HG03378 (cell line): ENCODE measurements at regions not wholly inside any gene's neighbourhood (a gene's known extent, or its start where the extent isn't known, plus 50 kb on each side); places are given as distances from the start of the nearest gene placed in this dataset.
"Not testable (repeated sequence)": the region's sequence is repeated elsewhere in the genome, so short reads cannot be mapped to it uniquely, and the experiment has no call there.

Source experiments
- ATAC-seq: cut with Tn5 transposase; IDR thresholded peaks from one replicate; pipeline ENCODE4 v1.9.1; 2021; ENCODE audit warnings: mild to moderate bottlenecking, moderate library complexity; ENCODE audit not compliant: unreplicated experiment

DNA sequence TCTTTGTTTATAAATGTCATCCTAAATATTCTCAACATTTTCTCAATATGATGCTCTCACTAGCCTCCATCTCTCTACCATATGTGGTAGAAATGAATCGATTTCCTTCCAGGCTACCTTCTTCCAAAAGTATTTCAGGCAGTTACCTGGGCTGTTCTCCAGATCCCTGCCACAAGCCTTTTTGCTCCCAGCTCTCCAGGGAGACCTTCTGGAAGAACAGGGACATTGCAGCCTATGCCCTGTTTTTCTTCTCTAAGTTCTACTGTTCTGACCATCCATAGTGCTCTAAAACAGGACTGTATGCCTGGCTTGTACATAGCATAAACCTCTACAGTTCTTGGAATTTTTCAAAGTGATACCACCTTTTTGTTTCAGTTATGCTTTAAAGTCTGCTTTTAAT lies 552.8 kb downstream of the ANKRD7 start:
- ATAC-seq = no peak

DNA sequence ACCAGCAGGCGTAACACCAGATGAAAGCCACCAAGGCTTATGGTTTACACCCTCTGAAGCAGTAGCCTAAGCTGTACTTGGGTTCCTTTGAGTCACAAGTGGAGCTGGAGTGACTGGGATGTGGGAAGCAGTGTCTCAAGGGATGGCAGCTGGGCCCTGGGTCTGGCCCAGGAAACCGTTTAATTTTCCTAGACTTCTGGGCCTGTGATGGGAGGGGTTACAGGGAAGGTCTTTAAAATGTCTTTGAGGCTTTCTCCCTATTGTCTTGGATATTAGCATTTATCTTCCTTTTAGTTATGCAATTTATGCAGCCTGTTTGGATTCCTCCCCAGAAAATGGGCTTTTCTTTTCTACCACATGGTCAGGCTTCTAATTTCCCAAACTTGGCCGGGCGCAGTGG lies 568.2 kb downstream of the ANKRD7 start:
- no peak for ATAC-seq

DNA sequence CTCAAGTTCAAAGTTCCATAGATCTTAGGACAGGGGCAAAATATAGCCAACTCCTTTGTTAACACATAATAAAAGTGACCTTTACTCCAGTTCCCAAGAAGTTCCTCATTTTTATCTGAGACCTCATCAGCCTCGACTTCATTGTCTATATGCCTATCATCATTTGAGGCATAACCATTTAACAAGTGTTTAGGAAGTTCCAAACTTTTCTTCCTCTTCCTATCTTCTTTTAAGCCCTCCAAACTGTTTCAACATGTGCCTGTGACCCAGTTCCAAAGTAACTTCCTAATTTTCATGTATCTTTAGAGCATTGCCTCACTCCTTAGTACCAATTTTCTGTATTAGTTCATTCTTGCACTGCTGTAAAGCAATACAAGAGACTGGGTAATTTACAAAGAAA lies 569.1 kb downstream of the ANKRD7 start:
- ATAC-seq = no peak

DNA sequence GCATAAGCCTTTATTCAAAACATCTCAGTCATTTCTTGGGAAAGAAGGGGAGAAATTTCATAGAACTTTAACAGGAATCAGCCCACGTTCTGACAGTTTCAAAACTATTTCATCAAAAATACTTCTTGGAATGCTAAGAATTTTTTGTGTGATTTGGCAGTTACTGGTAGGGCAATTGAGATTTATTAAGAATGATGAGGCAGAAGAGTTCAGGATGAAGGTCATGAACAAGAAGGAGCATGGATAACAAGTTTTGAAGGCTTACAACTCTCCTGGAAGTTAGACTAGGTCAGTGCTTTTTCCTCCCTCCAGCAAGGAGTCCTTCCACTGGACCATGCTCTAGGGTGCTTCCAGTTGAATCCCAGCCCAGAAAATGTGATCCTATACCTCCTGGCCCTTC lies 569.9 kb downstream of the ANKRD7 start:
- ATAC-seq = no peak

DNA sequence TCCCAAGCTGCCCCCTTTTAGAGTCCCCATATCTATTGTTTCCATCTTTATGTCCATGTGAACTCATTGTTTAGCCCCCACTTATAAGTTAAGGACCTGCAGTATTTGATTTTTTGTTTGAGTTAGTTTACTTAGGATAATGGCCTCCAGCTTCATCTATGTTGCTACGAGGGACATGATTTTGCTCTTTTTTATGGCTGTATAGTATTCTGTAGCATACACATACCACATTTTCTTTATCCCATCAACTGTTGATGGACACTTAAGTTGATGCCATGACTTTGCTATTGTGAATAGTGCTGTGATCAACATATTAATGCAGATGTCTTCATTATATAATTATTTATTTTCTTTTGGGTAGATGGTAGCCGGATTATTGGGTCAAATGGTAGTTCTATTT lies 576.9 kb downstream of the ANKRD7 start:
- no peak for ATAC-seq

DNA sequence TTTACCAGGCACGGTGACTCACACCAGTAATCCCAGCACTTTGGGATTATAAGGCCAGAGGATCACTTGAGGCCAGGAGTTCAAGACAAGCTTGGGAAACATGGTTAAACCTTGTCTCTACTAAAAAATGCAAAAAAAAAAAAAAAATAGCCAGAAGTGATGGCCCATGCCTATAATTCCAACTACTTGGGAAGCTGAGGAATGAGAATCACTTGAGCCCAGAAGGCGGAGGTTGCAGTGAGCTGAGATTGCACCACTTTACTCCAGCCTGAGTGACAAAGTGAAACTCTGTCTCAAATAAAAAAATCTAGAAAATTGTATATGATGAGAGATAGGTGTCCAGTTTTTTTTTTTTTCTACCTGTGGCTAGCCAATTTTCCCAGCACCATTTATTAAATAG lies 578.2 kb downstream of the ANKRD7 start:
- ATAC-seq = no peak

DNA sequence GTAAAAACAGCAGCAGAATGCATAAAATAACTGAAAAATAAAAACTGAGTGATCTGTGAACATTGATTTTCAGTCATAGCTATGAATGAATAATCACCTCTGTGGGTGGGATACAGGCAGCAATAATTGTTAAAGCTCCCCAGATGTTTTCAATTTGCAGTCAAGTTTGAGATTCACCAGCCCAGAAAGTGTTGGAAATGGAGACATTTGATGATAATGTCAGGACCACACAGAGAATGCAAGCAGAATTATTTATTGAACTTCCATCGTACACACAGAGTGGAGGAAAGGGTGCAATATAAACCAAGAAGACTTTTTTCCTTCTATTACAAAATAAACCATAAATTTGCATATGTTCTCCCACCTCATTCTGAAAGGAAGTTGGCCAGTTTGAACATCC lies 601.7 kb downstream of the ANKRD7 start:
- no peak for ATAC-seq

DNA sequence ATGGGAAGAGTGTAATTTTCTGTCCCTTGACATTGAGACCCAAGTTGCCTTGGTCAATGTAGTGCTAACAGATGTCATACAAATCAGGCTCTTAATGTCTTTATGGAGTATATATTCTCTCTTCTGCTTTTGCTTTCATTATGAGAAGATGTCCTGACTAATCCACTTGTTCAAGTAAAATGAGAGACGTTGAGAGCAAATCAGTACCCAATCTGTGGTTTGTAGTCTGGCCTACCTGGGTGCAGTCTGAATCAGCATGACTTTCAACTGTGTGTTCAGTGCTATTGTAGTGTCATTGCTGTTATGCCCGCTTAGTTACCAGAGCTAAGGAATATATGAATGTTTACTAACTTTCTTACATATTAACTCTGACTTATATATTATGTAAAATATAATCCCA lies 612.4 kb downstream of the ANKRD7 start:
- ATAC-seq = peak; percentile 98

DNA sequence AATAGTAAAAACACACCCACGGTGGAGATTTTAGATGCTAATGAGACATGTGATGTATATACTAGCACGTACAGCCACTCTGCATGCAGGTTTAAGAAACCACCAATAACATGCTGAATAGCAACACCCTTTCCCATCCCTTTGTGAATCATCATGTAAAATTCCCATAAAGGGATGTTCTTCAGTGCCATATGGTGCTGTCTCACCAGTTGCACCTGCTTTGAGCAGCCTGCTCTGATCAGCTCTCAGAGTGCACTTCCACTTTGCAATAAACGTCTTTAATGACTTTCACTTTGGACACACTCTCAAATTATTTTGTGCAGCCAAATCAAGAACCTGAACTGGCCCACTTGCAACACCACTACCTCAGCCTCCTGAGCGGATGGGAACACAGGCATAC lies 615.0 kb downstream of the ANKRD7 start:
- no peak for ATAC-seq

DNA sequence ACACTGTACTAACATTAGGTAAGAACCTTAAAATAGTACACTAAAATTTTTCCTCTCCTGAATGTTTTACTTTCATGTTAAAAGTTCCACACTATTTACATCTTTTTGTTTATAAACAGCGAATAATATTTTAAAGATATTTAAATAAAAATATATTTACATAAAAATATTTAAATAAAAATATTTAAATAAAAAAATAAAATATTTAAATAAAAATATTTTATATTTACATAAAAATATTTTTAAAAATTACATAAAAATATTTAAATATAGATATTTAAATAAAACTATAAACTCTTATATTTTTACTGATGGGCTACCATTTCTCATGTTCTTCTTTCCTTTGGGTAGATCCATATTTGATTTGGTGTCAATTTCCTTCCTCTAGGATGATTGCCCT lies 619.0 kb downstream of the ANKRD7 start:
- ATAC-seq = no peak

DNA sequence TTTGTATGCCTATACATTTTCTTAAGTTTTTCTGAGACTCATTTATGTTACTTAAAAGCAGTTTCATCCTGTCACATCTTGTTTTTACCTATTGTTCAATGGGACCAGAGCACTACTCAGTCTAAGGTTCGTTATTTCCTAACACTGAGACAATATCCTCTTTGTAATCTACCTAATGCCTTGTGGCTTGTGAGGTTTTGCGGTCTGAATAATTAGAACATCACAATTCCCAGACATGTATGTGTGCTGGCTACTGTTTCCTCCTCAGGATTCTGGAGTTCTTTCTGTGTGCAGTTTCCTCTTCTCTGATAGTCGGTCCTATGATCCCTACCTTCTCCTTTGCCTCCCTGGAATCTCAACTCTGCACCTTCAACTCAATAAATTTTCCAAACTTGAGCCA lies 620.2 kb downstream of the ANKRD7 start:
- ATAC-seq = no peak

DNA sequence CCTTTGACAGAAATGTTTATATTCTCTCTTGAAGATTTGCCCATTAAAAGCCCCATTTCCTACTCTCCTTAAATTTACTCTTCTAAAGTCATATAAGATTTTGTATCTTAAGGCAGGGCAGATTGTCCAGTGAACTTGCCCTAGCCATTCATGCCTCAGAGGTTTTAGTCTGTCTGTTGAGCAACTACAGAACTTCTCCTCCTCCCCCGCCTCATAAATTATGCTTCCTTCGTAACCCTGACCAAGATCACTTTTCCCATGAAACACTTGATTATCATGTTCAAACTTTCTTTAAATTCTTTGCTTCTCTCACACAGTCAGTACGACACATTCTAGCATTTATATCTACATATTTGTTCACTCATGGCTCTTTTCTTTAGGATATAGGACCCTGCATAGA lies 621.3 kb downstream of the ANKRD7 start:
- ATAC-seq = no peak

DNA sequence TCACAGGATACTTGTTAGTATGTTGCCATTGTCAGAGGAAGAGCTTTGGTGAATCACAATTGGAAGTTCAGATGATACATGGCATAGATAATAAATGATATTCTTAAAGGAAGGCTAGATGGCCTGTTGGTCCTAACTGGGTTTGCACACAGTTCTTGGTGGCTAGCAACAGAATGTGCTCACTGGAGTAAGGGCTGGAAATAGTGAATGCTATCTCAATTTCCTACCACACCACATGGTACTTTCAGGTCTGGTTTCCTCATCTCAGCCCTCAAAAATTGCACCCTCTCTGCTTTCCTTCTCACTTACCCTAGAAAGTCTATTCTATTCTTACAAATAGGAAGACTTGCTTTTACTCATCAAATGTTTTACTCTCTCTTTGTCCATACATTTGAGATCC lies 622.5 kb downstream of the ANKRD7 start:
- no peak for ATAC-seq

DNA sequence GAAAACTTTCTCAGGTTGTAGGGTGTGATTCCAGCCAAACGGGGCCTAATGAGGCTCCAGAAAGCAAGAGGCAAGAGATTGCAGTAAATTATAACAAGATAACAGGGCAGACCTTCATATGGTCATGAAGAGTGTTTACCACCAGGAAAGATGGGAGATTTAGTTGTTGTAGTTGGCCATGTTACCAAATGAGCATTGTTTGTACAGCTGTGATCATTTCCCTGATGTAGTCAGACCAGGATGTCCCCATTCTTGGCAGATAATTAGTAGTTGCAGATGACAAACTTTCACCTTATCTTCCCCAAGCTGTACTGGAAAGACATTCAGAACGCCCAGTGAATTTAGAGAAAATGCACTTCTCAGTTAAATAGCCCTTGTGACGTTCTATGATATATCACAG lies 630.8 kb downstream of the ANKRD7 start:
- ATAC-seq = no peak

DNA sequence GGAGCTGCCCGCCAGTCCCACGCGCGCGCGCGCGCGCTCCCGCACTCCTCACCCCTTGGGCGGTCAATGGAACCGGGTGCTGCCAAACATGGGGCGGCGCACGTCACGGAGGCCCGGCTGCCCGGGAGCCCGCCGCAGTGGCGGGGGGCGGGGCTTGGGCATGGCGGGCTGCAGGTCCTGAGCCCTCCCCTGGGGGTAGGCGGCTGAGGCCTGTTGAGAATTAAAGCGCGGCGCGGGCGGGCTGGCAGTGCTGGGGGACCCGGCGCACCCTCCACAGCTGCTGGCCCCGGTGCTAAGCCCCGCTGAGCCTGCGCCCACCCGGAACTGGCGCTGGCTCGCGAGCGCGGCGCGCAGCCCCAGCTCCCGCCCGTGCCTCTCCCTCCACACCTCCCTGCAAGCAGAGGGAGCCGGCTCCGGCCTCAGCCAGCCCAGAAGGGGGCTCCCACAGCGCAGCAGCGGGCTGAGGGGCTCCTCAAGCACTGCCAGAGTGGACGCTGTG lies 634.2 kb downstream of the ANKRD7 start:
- ATAC-seq = no peak

DNA sequence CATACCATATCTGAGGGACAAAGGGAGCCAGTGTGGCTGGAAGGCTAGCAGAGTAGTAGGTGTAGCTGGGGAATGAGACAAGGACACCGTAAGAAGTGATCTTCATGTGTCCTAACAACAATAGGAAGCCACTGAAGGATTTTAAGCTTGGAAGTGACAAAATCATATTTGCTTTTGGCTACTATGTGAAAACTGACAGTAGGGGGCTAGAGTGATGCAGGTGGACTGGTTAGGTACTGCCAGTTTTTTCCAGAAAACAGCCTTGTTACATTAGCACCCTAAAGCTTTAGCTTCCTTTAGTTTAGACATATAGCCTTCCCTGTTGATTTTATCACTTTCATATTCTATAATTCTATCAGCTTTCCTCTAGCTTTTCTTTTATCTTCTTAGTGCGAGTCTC lies 637.1 kb downstream of the ANKRD7 start:
- no peak for ATAC-seq

DNA sequence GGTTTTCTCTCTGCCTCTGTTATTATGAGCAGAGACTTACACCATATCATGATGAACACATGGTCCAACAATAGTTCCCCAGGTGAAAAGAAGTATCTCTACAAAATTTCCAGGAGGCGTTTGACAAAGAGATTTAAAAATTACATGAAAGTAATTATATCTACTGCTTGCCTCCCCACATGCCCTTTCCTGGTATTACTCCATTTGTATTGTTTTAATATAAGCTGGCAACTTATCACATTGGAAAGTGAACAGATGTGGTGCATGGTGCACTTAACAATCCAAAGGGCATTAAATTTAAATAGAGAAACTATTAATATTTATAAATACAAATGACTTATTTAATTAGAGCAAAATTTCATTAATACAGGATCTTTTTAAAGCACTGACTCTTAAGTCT lies 638.2 kb downstream of the ANKRD7 start:
- ATAC-seq = no peak

DNA sequence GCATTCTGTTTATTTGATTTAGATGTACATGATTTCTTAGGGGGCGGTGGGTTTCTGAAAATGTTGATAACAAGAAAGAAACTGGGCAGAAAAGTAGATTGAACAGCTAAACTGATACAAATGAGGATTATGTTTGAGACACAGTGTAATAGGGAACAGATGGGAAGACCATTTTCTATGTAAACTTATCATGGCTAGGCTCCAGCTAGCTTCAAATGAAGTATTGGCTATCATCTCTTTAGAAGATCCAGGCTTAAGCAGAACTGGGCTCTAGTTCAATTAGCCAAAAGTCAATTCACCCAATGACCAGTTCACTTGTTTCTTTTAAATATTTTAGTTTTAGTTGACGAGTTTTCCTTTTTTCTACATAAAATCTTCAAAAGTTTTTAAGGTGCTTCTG lies 639.5 kb downstream of the ANKRD7 start:
- no peak for ATAC-seq

DNA sequence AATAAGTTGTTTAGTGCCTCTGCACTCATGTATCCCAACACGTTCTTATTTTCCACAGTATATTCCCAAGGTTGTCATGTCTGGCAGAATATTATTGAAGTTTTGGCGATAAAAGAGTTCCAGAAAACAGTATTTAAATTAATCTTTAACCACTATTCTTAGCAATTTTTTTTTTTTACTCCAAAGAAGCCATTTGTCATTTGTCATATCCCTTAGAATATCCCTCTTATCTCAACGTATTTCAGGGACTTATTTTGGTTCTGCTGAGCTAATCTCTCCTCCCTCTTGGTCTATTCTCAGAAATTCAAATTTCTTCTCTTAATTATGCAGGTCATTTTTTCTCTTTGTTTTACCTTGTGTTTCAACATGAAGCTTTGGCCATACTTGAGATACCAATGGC lies 643.4 kb downstream of the ANKRD7 start:
- no peak for ATAC-seq

DNA sequence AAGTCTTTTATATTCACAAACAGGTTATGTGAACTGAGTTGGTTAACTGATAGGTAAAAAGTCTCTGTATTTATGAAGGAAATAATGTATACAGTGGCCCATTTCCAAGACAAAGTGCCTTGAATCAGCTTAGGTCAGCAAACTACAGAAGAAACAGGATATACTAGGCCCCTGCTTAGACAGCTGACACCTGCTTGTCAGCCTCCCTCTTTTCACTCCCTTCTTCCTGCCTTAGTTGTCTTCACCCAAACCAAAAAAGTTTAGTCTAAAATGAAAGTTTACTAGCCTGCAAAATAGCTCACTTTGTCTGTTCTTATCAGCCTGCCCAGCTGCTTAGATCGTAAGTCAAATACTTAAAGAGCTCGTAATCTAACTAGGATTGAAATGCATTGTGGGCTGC lies 644.6 kb downstream of the ANKRD7 start:
- ATAC-seq = not testable (repeated sequence)

DNA sequence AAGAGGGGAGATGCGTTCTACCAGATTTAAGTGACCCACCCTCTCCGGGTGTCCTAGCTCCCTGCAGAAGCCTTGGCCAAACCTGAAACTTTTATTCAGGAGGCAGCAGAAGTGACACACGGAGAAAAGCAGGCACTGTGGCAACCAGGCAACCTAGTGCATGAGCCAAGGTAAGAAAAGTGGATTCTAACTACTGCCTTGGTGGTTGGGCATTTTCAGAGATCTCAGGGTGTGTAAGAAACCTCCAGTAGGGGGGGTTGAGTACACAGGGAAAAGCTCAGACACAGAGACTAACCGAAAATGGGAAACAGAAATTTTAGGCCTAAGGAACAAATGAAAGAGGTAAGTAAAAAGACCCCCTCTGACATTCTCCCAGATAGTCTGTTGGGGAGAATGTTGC lies 645.7 kb downstream of the ANKRD7 start:
- no peak for ATAC-seq

DNA sequence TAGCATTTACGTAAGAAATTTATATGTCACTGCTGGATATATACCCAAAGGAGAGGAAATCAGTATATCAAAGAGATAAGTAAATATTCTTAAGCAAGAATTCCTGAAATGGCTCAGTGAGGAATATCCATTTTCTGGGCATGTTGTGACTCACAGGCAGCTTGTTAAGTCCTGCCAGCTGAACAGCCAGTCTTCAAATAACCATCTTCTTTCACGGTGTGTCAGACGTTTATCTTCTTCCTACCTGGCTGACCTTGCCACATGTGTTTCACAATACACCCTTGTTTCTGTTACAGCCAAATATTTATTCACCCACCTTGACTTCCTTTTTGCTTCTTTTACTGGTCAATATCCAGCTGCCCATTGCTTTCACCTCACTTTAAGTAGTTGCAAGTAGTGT lies 648.1 kb downstream of the ANKRD7 start:
- ATAC-seq = no peak

DNA sequence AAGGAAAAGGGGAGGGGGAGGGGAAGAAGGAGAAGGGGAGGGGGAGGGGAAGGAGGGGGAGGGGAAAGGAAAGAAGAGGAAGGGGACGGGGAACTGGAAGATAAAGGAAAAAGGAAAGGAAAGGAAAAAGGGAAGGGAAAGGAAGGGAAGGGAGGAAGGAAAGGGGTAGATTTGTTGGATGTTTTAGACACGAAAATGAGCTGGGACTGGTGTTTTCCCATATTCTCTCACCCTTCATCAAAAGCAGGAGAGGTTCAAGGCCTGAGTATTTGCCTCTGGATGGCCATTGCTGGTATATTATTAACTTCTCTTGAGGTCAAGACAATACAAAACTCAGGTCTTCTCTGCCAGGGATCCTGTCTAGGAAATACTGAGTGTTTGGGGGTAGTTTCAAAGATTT lies 652.7 kb downstream of the ANKRD7 start:
- ATAC-seq = no peak

DNA sequence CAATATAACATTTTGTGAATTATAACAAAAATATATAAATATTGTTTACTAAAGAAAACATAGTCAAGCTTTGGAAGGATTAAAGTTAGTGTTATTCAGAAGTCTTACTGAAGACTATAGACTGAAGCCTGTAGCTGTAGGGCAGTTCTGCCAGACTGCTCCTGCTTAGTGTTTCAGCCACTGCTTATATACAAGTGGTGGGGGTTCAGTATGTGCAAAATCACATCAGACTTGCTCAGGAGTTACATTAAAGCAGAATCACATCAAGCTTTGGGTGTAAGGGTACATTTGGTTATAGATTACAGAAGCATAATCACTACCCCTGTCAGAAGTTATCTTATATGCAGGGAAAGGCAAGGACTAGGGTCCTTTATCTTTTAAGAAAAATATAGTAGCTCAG lies 653.8 kb downstream of the ANKRD7 start:
- ATAC-seq = no peak
